ENCODE measurements at regions not wholly inside any gene's neighbourhood (a gene's known extent, or its start where the extent isn't known, plus 50 kb on each side); places are given as distances from the start of the nearest gene placed in this dataset.
"Not testable (repeated sequence)": the region's sequence is repeated elsewhere in the genome, so short reads cannot be mapped to it uniquely, and the experiment has no call there.

- Histone ChIP-seq H3K27me3 (ENCODE audit: insufficient read depth, low read depth) (no peaks in the 10 kb centered on the region), H4K20me1 (ENCODE audit: insufficient read depth) (no peaks in the 10 kb centered on the region), H3K4me3 (IDR thresholded peaks at IDR 0.05; ENCODE audit: insufficient read depth, low read depth, low read length) (no peak overlapping the region), H3K4me1 (ENCODE audit: low read depth, poor library complexity, severe bottlenecking) (no peaks in the 10 kb centered on the region), H3K79me2 (ENCODE audit: insufficient read depth, low read depth) (no peaks in the 10 kb centered on the region), H3K27ac (no peak overlapping the region), H3K9ac (no peak overlapping the region), H2AFZ (ENCODE audit: low read depth) (no peak overlapping the region), H3K36me3 (ENCODE audit: insufficient read depth) (no peaks in the 10 kb centered on the region; the same call in 1 of the 2 replicates), H3K4me2 (no peak overlapping the region)
- TF ChIP-seq CTCF (conservative IDR thresholded peaks at IDR 0.05; ENCODE audit: low read depth, low read length), result no peak
These were observed 334.3 kb downstream of the ARL4A start for GRCh38 chr7:13021566-13022300.

GRCh38 chr7:13024121-13024674 lies 336.8 kb downstream of the ARL4A start:
- no peak for TF ChIP-seq CTCF (conservative IDR thresholded peaks at IDR 0.05; ENCODE audit: low read depth, low read length)
- Histone ChIP-seq H3K27me3 (ENCODE audit: insufficient read depth, low read depth) (no peaks in the 10 kb centered on the region), H3K27ac (no peak overlapping the region), H4K20me1 (ENCODE audit: insufficient read depth) (no peaks in the 10 kb centered on the region), H3K9ac (no peak overlapping the region), H3K4me1 (ENCODE audit: low read depth, poor library complexity, severe bottlenecking) (no peaks in the 10 kb centered on the region), H3K4me2 (no peak overlapping the region), H3K36me3 (ENCODE audit: insufficient read depth) (no peaks in the 10 kb centered on the region; the same call in 1 of the 2 replicates), H3K4me3 (IDR thresholded peaks at IDR 0.05; ENCODE audit: insufficient read depth, low read depth, low read length) (no peak overlapping the region), H2AFZ (ENCODE audit: low read depth) (no peak overlapping the region), H3K79me2 (ENCODE audit: insufficient read depth, low read depth) (no peaks in the 10 kb centered on the region)

- not testable (repeated sequence) for H2AFZ ChIP-seq (ENCODE audit: low read depth); H3K4me3 ChIP-seq (IDR thresholded peaks at IDR 0.05; ENCODE audit: insufficient read depth, low read depth, low read length); H3K79me2 ChIP-seq (ENCODE audit: insufficient read depth, low read depth); H3K27me3 ChIP-seq (ENCODE audit: insufficient read depth, low read depth); H3K4me1 ChIP-seq (ENCODE audit: low read depth, poor library complexity, severe bottlenecking); H3K27ac ChIP-seq; H4K20me1 ChIP-seq (ENCODE audit: insufficient read depth); H3K9ac ChIP-seq; H3K4me2 ChIP-seq; H3K36me3 ChIP-seq (ENCODE audit: insufficient read depth)
These were observed 337.6 kb downstream of the ARL4A start for GRCh38 chr7:13025043-13025442.

GRCh38 chr7:13027321-13027720 lies 339.9 kb downstream of the ARL4A start:
- Histone ChIP-seq H3K79me2 (ENCODE audit: insufficient read depth, low read depth) (no peaks in the 10 kb centered on the region), H4K20me1 (ENCODE audit: insufficient read depth) (no peaks in the 10 kb centered on the region), H3K27me3 (ENCODE audit: insufficient read depth, low read depth) (no peaks in the 10 kb centered on the region), H2AFZ (ENCODE audit: low read depth) (no peak overlapping the region), H3K4me1 (ENCODE audit: low read depth, poor library complexity, severe bottlenecking) (no peaks in the 10 kb centered on the region), H3K4me3 (IDR thresholded peaks at IDR 0.05; ENCODE audit: insufficient read depth, low read depth, low read length) (no peak overlapping the region), H3K9ac (no peak overlapping the region), H3K4me2 (no peak overlapping the region), H3K36me3 (ENCODE audit: insufficient read depth) (no peaks in the 10 kb centered on the region; the same call in 1 of the 2 replicates), H3K27ac (no peak overlapping the region)
- TF ChIP-seq CTCF (conservative IDR thresholded peaks at IDR 0.05; ENCODE audit: low read depth, low read length), result no peak

Data from KMS-11 (cell line).